Endothelial cell of umbilical vein (primary cell): ENCODE measurements at regions not wholly inside any gene's neighbourhood (a gene's known extent, or its start where the extent isn't known, plus 50 kb on each side); places are given as distances from the start of the nearest gene placed in this dataset.

ENCODE experiments used
- BruUV-seq: library from RNA; stranded (reverse); fragments of 400-500 nt; replicated peaks from 2 replicates; lab custom pipeline; 2021; lab: Mats Ljungman, UMichigan
- CTCF ChIA-PET: fragments of 300-600, 350-600 bp; sonication (Branson Sonifier 250); formaldehyde crosslinking; loops from one replicate; lab custom pipeline; 2021; ENCODE audit warnings: antibody characterized with exemption, inconsistent platforms; lab: Charles Lee
- POLR2A ChIA-PET: fragments of 300-600, 350-600 bp; sonication (Branson Sonifier 250); formaldehyde crosslinking; loops from one replicate; lab custom pipeline; 2021; ENCODE audit warnings: antibody characterized with exemption, inconsistent platforms; lab: Charles Lee
- DNase-seq: peaks from one replicate; pipeline ENCODE4 v3.0.0-alpha.2; 2011; ENCODE audit warnings: low read depth, low spot score
- FAIRE-seq: peaks from 2 replicates; lab custom pipeline; 2011; peaks lifted over from hg19 to GRCh38; lab: Jason Lieb, UNC
- H2AFZ ChIP-seq: 2 replicates; pipeline ENCODE4 v1.6.0; 2012; ENCODE audit warnings: low read depth, low read length, control low read depth, inconsistent platforms
- H3K27ac ChIP-seq: 2 replicates; pipeline ENCODE4 v1.5.1; 2011; ENCODE audit warnings: low read depth, mild to moderate bottlenecking, control low read depth, low read length, moderate library complexity; ENCODE audit not compliant: insufficient read depth
- H3K27me3 ChIP-seq, 2 experiments: 2 replicates each; pipeline versions ENCODE4 v1.6.0 to v1.6.1; 2011; ENCODE audit warnings: low read length in 2 of 2, mixed read lengths in 1 of 2; ENCODE audit not compliant: control insufficient read depth in 2 of 2, insufficient read depth in 2 of 2
- H3K36me3 ChIP-seq, 2 experiments: 2 replicates in 1 of 2; 3 replicates in 1 of 2; pipeline ENCODE4 v1.5.1; 2011; ENCODE audit warnings: low read length in 2 of 2, mild to moderate bottlenecking in 1 of 2, moderate library complexity in 1 of 2; ENCODE audit not compliant: control insufficient read depth in 2 of 2, insufficient read depth in 2 of 2; ENCODE audit errors: extremely low read depth in 1 of 2
- H3K4me1 ChIP-seq: 3 replicates; pipeline ENCODE4 v1.5.1; 2011; ENCODE audit warnings: mild to moderate bottlenecking, low read length; ENCODE audit not compliant: control insufficient read depth, insufficient read depth; ENCODE audit errors: extremely low read depth
- H3K4me2 ChIP-seq: 2 replicates; pipeline ENCODE4 v1.6.1; 2011; ENCODE audit warnings: low read length, control low read depth, mixed read lengths; ENCODE audit not compliant: insufficient read depth
- H3K4me3 ChIP-seq, 3 experiments: fragments of 200-600 bp in 1 of 3; sonication (generic), shearing (Covaris generic) in 1 of 3; replicated peaks in 1 of 3; 2 replicates each; pipeline ENCODE4 v1.5.1; 2011 to 2016; ENCODE audit warnings: control low read depth in 3 of 3, low read length in 3 of 3, mild to moderate bottlenecking in 2 of 3, inconsistent platforms in 1 of 3, low read depth in 1 of 3, moderate library complexity in 1 of 3; ENCODE audit not compliant: insufficient read depth in 1 of 3
- H3K79me2 ChIP-seq: 2 replicates; pipeline ENCODE4 v1.6.0; 2012; ENCODE audit warnings: low read length, inconsistent platforms; ENCODE audit not compliant: control insufficient read depth, insufficient read depth
- H3K9ac ChIP-seq: replicated peaks from 2 replicates; pipeline ENCODE3; 2011; ENCODE audit warnings: low read length, control low read depth; ENCODE audit not compliant: insufficient read depth; ENCODE audit errors: extremely low read depth
- H3K9me1 ChIP-seq: replicated peaks from 3 replicates; pipeline ENCODE4 v1.6.0; 2011; ENCODE audit warnings: mild to moderate bottlenecking, low read length; ENCODE audit not compliant: control insufficient read depth, insufficient read depth; ENCODE audit errors: extremely low read depth
- H3K9me3 ChIP-seq: replicated peaks from 2 replicates; pipeline ENCODE4 v1.5.1; 2012; ENCODE audit warnings: low read length, inconsistent platforms; ENCODE audit not compliant: control insufficient read depth, insufficient read depth
- H4K20me1 ChIP-seq: replicated peaks from 2 replicates; pipeline ENCODE3; 2011; ENCODE audit warnings: mild to moderate bottlenecking, low read length; ENCODE audit not compliant: control insufficient read depth, insufficient read depth; ENCODE audit errors: extremely low read depth
- CTCF ChIP-seq, 2 donors: IDR thresholded peaks; 1 replicate in 1 of 2; 2 replicates in 1 of 2; pipeline ENCODE4 v1.5.1; 2011; ENCODE audit warnings: low read length in 2 of 2, mild to moderate bottlenecking in 2 of 2, moderate library complexity in 2 of 2, control low read depth in 1 of 2, inconsistent platforms in 1 of 2, low read depth in 1 of 2; ENCODE audit not compliant: insufficient read depth in 1 of 2; ENCODE audit errors: extremely low read depth in 1 of 2
- EZH2 ChIP-seq: IDR thresholded peaks from 2 replicates; pipeline ENCODE4 v1.6.1; 2012; ENCODE audit warnings: borderline replicate concordance, low read depth, mild to moderate bottlenecking, moderate library complexity, low read length, inconsistent platforms; ENCODE audit not compliant: severe bottlenecking
- FOS ChIP-seq: IDR thresholded peaks from 2 replicates; pipeline ENCODE4 v1.6.1; 2011; ENCODE audit warnings: mild to moderate bottlenecking, low read length, moderate library complexity, borderline replicate concordance; ENCODE audit not compliant: insufficient read depth
- GATA2 ChIP-seq: IDR thresholded peaks from 2 replicates; pipeline ENCODE4 v1.7.0; 2011; ENCODE audit warnings: low read depth, mild to moderate bottlenecking, moderate library complexity, mixed read lengths, low read length; ENCODE audit not compliant: insufficient read length, insufficient read depth
- JUN ChIP-seq: IDR thresholded peaks from 2 replicates; pipeline ENCODE4 v1.6.1; 2011; ENCODE audit warnings: borderline replicate concordance, low read depth; ENCODE audit not compliant: insufficient read length, insufficient read depth
- MAX ChIP-seq: IDR thresholded peaks from 2 replicates; pipeline ENCODE4 v1.6.1; 2011; ENCODE audit not compliant: insufficient read depth, insufficient read length
- MYC ChIP-seq: IDR thresholded peaks from one replicate; pipeline ENCODE4 v1.6.1; 2011; ENCODE audit warnings: mild to moderate bottlenecking, low read depth, low read length
- POLR2A ChIP-seq: IDR thresholded peaks from 2 replicates; pipeline ENCODE4 v1.6.1; 2012; ENCODE audit warnings: low read depth, mild to moderate bottlenecking, control low read depth, low read length
- POLR2AphosphoS5 ChIP-seq: IDR thresholded peaks from 2 replicates; pipeline ENCODE4 v1.6.1; 2012; ENCODE audit warnings: low read depth, mild to moderate bottlenecking, control low read depth, low read length, moderate library complexity; ENCODE audit not compliant: insufficient read depth
- dilution Hi-C: fragments of 300-500 bp; cut with MboI; formaldehyde crosslinking; loops from one replicate; pipeline ENCODE4 v1.15.0; 2019; ENCODE audit warnings: low sequenced_read_pairs; ENCODE audit not compliant: extremely low pct_ligation_motif_present
- intact Hi-C: fragments of 100-400 bp; cut with micrococcal nuclease; formaldehyde crosslinking; loops from one replicate; pipeline ENCODE4 v1.10.0; 2022

- Histone ChIP-seq H3K36me3 (no peaks in the 10 kb centered on the region), H3K79me2 (no peaks in the 10 kb centered on the region), H2AFZ (peak overlapping the region; percentile 16), H3K9ac (no peak overlapping the region), H3K4me2 (no peak overlapping the region), H3K27me3 (no peaks in the 10 kb centered on the region), H3K27ac (no peak overlapping the region), H3K4me3 (no peak overlapping the region), H3K9me3 (no peaks in the 10 kb centered on the region), H4K20me1 (no peaks in the 10 kb centered on the region), H3K4me1 (no peaks in the 10 kb centered on the region), H3K9me1 (no peaks in the 10 kb centered on the region)
- POLR2A ChIA-PET, result no interaction called here
- FAIRE-seq (no peak), DNase-seq (no peak)
- dilution Hi-C loops, result no loop called here
- CTCF ChIA-PET, result interaction anchor here (1.5 kb wide), 1 partner anchor 9 kb away, joined by 5 read pairs; no protein-coding TSS in a partner anchor
- no TSS peak for BruUV-seq
- TF ChIP-seq FOS, result no peak
- TF ChIP-seq EZH2, result no peak
- no peak for TF ChIP-seq POLR2A
- intact Hi-C loops, result no loop called here
Measured at GRCh38 chr2:146031158-146031557, 1511.2 kb upstream of the ZEB2 start.

DNA sequence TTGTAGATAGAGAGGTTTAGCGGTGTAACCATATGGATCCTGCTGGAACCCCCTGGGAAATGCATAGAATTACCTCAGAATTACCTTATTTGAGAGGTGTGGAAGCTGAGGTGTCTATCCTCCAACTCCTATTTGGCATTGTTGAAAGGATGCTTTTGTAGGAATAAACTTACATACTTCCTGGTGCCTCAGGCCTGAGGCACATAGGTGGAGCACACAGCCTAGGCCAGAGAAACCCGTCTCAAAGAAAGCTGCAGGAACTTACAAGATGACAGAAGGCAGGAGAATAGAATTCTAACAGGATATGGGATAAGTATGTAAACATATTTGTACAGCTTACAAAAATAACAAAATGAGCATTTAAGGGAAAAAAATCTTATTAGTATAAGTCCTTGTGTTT, 1507.2 kb upstream of the ZEB2 start:
- Histone ChIP-seq H3K4me1 (no peaks in the 10 kb centered on the region), H3K9me1 (no peaks in the 10 kb centered on the region), H4K20me1 (no peaks in the 10 kb centered on the region), H3K4me3 (no peak overlapping the region), H3K4me2 (no peak overlapping the region), H2AFZ (no peak overlapping the region), H3K27me3 (no peaks in the 10 kb centered on the region), H3K27ac (no peak overlapping the region), H3K9me3 (no peaks in the 10 kb centered on the region), H3K36me3 (no peaks in the 10 kb centered on the region), H3K79me2 (no peaks in the 10 kb centered on the region), H3K9ac (no peak overlapping the region)
- intact Hi-C loops, result no loop called here
- POLR2A ChIA-PET, result no interaction called here
- dilution Hi-C loops, result no loop called here
- CTCF ChIA-PET, result no interaction called here
- DNase-seq (no peak), FAIRE-seq (no peak)
- TF ChIP-seq MAX (no peak), MYC (no peak), POLR2A (no peak), GATA2 (no peak), FOS (no peak), EZH2 (no peak), JUN (no peak), POLR2AphosphoS5 (no peak), CTCF (IDR thresholded peaks at IDR 0.05; ENCODE audit: extremely low read depth in 1 of 2, insufficient read depth in 1 of 2, low read depth in 1 of 2, low read length in 2 of 2) (no peak)
- BruUV-seq, result no TSS peak
